Stomach (tissue), 4 donors: ENCODE measurements at regions not wholly inside any gene's neighbourhood (a gene's known extent, or its start where the extent isn't known, plus 50 kb on each side); places are given as distances from the start of the nearest gene placed in this dataset.

Experiments
- EP300 ChIP-seq: sonication (generic); formaldehyde crosslinking; IDR thresholded peaks from one replicate; pipeline ENCODE4 v1.6.1; 2017; ENCODE audit warnings: antibody characterized with exemption
- POLR2A ChIP-seq, 4 donors: fragments of 450-650 bp; IDR thresholded peaks; one replicate each; pipeline ENCODE4 v1.6.1; 2016; ENCODE audit warnings: antibody characterized with exemption in 4 of 4, control low read depth in 2 of 4, mild to moderate bottlenecking in 1 of 4, moderate library complexity in 1 of 4
- POLR2AphosphoS5 ChIP-seq, 3 donors: sonication (generic); formaldehyde crosslinking; IDR thresholded peaks; one replicate each; pipeline ENCODE4 v1.6.1; 2016; ENCODE audit warnings: antibody characterized with exemption in 3 of 3
- TF ChIP-seq, protein P1 (sequence below), 7 experiments: fragments of 450-650 bp in 4 of 7; fragments of 200-600 bp in 3 of 7; sonication (generic) in 3 of 7; IDR thresholded peaks; one replicate each; pipeline ENCODE4 v1.5.1; 2016 to 2019; ENCODE audit warnings: antibody characterized with exemption in 7 of 7, control low read depth in 2 of 7, mild to moderate bottlenecking in 1 of 7

DNA sequence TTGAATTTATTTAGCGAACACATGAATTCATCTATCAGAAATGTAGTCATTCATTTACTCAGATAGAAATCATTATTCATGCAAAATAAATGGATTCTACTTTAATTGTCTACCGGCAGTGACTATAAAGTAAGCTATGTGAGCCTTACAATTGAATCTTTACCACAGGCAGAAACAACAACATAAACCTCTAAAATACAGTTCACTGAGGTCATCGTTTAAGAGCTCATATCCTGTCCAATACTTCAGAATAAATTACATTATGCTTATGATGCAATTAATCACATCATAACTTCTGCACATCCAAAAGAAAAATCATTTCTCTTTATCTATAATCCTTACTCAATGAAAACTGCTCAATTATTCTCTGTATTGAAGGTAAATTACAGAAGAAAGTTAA is 244.7 kb downstream of the HNMT start:
- TF ChIP-seq, protein P1, sequence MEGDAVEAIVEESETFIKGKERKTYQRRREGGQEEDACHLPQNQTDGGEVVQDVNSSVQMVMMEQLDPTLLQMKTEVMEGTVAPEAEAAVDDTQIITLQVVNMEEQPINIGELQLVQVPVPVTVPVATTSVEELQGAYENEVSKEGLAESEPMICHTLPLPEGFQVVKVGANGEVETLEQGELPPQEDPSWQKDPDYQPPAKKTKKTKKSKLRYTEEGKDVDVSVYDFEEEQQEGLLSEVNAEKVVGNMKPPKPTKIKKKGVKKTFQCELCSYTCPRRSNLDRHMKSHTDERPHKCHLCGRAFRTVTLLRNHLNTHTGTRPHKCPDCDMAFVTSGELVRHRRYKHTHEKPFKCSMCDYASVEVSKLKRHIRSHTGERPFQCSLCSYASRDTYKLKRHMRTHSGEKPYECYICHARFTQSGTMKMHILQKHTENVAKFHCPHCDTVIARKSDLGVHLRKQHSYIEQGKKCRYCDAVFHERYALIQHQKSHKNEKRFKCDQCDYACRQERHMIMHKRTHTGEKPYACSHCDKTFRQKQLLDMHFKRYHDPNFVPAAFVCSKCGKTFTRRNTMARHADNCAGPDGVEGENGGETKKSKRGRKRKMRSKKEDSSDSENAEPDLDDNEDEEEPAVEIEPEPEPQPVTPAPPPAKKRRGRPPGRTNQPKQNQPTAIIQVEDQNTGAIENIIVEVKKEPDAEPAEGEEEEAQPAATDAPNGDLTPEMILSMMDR (IDR thresholded peaks at IDR 0.05) = no peak
- TF ChIP-seq POLR2AphosphoS5 (IDR thresholded peaks at IDR 0.05) (no peak), POLR2A (IDR thresholded peaks at IDR 0.05) (no peak), EP300 (no peak)
